IPS-18a (cell line): ENCODE measurements at regions not wholly inside any gene's neighbourhood (a gene's known extent, or its start where the extent isn't known, plus 50 kb on each side); places are given as distances from the start of the nearest gene placed in this dataset.

Experiments used
- H3K27ac ChIP-seq: one replicate; pipeline ENCODE4 v1.5.1; 2013; ENCODE audit warnings: low read length
- H3K27me3 ChIP-seq: one replicate; pipeline ENCODE4 v1.6.1; 2013; ENCODE audit warnings: mild to moderate bottlenecking, low read length; ENCODE audit not compliant: control insufficient read depth, insufficient read depth
- H3K36me3 ChIP-seq: one replicate; pipeline ENCODE4 v1.6.1; 2013; ENCODE audit warnings: low read depth, low read length; ENCODE audit not compliant: control insufficient read depth
- H3K4me1 ChIP-seq: one replicate; pipeline ENCODE4 v1.6.1; 2013; ENCODE audit warnings: low read depth, low read length; ENCODE audit not compliant: control insufficient read depth
- H3K4me3 ChIP-seq: one replicate; pipeline ENCODE4 v1.5.1; 2013; ENCODE audit warnings: low read length
- H3K9ac ChIP-seq: one replicate; pipeline ENCODE4 v1.6.1; 2013; ENCODE audit warnings: mild to moderate bottlenecking, low read length, moderate library complexity
- H3K9me3 ChIP-seq: one replicate; pipeline ENCODE4 v1.6.1; 2013; ENCODE audit warnings: low read depth, low read length; ENCODE audit not compliant: control insufficient read depth

- Histone ChIP-seq H3K9ac (no peak overlapping the region), H3K9me3 (no peaks in the 10 kb centered on the region), H3K4me3 (no peak overlapping the region), H3K27me3 (no peaks in the 10 kb centered on the region), H3K4me1 (peaks cover 6% of the 10 kb centered on the region), H3K27ac (no peak overlapping the region), H3K36me3 (no peaks in the 10 kb centered on the region)
These were observed 88.0 kb upstream of the PRSS58 start for GRCh38 chr7:142345811-142346210.

- Histone ChIP-seq H3K27me3 (no peaks in the 10 kb centered on the region), H3K4me1 (peaks cover 4% of the 10 kb centered on the region), H3K36me3 (no peaks in the 10 kb centered on the region), H3K9me3 (no peaks in the 10 kb centered on the region), H3K27ac (no peak overlapping the region), H3K9ac (no peak overlapping the region), H3K4me3 (no peak overlapping the region)
These were observed 81.0 kb upstream of the PRSS58 start for GRCh38 chr7:142338633-142339501.

GRCh38 chr7:142337054-142338001, 79.5 kb upstream of the PRSS58 start:
- Histone ChIP-seq H3K9me3 (no peaks in the 10 kb centered on the region), H3K4me1 (peaks cover 4% of the 10 kb centered on the region), H3K27me3 (no peaks in the 10 kb centered on the region), H3K36me3 (no peaks in the 10 kb centered on the region), H3K27ac (no peak overlapping the region), H3K9ac (no peak overlapping the region), H3K4me3 (no peak overlapping the region)

- Histone ChIP-seq H3K4me3 (no peak overlapping the region), H3K9ac (no peak overlapping the region), H3K36me3 (no peaks in the 10 kb centered on the region), H3K9me3 (no peaks in the 10 kb centered on the region), H3K27me3 (no peaks in the 10 kb centered on the region), H3K27ac (no peak overlapping the region), H3K4me1 (peaks cover 4% of the 10 kb centered on the region)
These were observed 76.9 kb upstream of the PRSS58 start for GRCh38 chr7:142334806-142335205.

- H3K9me3 ChIP-seq, result no peaks in the 10 kb centered on the region
- no peaks in the 10 kb centered on the region for H3K36me3 ChIP-seq
- no peak overlapping the region for H3K27ac ChIP-seq
- H3K9ac ChIP-seq, result no peak overlapping the region
- no peak overlapping the region for H3K4me3 ChIP-seq
- peaks cover 4% of the 10 kb centered on the region for H3K4me1 ChIP-seq
- H3K27me3 ChIP-seq, result no peaks in the 10 kb centered on the region
These were observed 76.4 kb upstream of the PRSS58 start for GRCh38 chr7:142334236-142334635.

GRCh38 chr7:142332421-142332820, 74.6 kb upstream of the PRSS58 start:
- Histone ChIP-seq H3K4me1 (peaks cover 5% of the 10 kb centered on the region), H3K27ac (no peak overlapping the region), H3K9me3 (no peaks in the 10 kb centered on the region), H3K36me3 (no peaks in the 10 kb centered on the region), H3K4me3 (no peak overlapping the region), H3K27me3 (no peaks in the 10 kb centered on the region), H3K9ac (no peak overlapping the region)

- Histone ChIP-seq H3K4me1 (peaks cover 5% of the 10 kb centered on the region), H3K4me3 (no peak overlapping the region), H3K36me3 (no peaks in the 10 kb centered on the region), H3K27ac (no peak overlapping the region), H3K9me3 (no peaks in the 10 kb centered on the region), H3K9ac (no peak overlapping the region), H3K27me3 (no peaks in the 10 kb centered on the region)
These were observed 74.1 kb upstream of the PRSS58 start for GRCh38 chr7:142331941-142332340.

GRCh38 chr7:142329062-142329790, 71.4 kb upstream of the PRSS58 start:
- Histone ChIP-seq H3K36me3 (no peaks in the 10 kb centered on the region), H3K9ac (no peak overlapping the region), H3K9me3 (no peaks in the 10 kb centered on the region), H3K27me3 (no peaks in the 10 kb centered on the region), H3K4me3 (no peak overlapping the region), H3K4me1 (peaks cover 5% of the 10 kb centered on the region), H3K27ac (no peak overlapping the region)

GRCh38 chr7:142328551-142328950, 70.7 kb upstream of the PRSS58 start:
- Histone ChIP-seq H3K27me3 (no peaks in the 10 kb centered on the region), H3K9ac (no peak overlapping the region), H3K4me1 (peaks cover 5% of the 10 kb centered on the region), H3K36me3 (no peaks in the 10 kb centered on the region), H3K4me3 (no peak overlapping the region), H3K9me3 (no peaks in the 10 kb centered on the region), H3K27ac (no peak overlapping the region)

GRCh38 chr7:142327628-142328405, 70.0 kb upstream of the PRSS58 start:
- Histone ChIP-seq H3K27ac (no peak overlapping the region), H3K4me3 (no peak overlapping the region), H3K36me3 (no peaks in the 10 kb centered on the region)

More at GRCh38 chr7:142327628-142328405, 70.0 kb upstream of the PRSS58 start:
- no peaks in the 10 kb centered on the region for H3K27me3 ChIP-seq
- H3K9ac ChIP-seq, result no peak overlapping the region
- no peaks in the 10 kb centered on the region for H3K9me3 ChIP-seq
- peaks cover 5% of the 10 kb centered on the region for H3K4me1 ChIP-seq
